ENCODE measurements at regions not wholly inside any gene's neighbourhood (a gene's known extent, or its start where the extent isn't known, plus 50 kb on each side); places are given as distances from the start of the nearest gene placed in this dataset.

GRCh38 chr4:120977435-120977997 lies 55.0 kb upstream of the PRDM5 start:
- DNase-seq (ENCODE audit: low spot score): peak; percentile 24

GRCh38 chr4:120973207-120973606 lies 50.7 kb upstream of the PRDM5 start:
- no peak for DNase-seq (ENCODE audit: low spot score)

Data from activated CD4-positive, alpha-beta T cell treated with anti-CD3 and anti-CD28 coated beads, Interleukin-2, Interleukin-4, amounts not matched to agents 100 ng/mL and 50 ng/mL, durations not matched to agents 16 hours and 8 hours (primary cell).